ENCODE measurements at regions not wholly inside any gene's neighbourhood (a gene's known extent, or its start where the extent isn't known, plus 50 kb on each side); places are given as distances from the start of the nearest gene placed in this dataset.

DNA sequence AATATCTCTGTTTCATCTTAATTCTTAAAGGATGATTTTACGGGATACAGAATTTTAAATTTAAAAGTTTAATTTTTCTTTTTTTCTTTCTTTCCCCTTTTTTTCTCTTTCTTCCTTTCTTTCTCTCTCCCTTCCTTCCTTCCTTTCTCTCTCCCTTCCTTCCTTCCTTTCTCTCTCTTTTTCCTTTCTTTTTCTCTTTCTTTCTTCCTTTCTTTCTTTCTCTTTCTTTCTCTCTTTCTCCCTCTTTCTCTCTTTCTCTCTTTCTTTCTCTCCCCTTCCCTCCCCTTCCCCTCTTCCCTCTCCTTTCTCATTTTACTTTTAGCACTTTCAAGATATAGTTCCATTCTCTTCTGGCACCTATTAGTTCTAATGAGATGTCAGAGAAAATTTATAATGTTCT, 61.4 kb upstream of the ADRB2 start:
- no peak for DNase-seq
- Histone ChIP-seq H3K9ac (ENCODE audit: low read length) (no peak overlapping the region), H3K9me3 (ENCODE audit: low read length) (no peaks in the 10 kb centered on the region), H3K4me3 (ENCODE audit: low read length) (no peak overlapping the region), H3K79me2 (ENCODE audit: low read length) (no peaks in the 10 kb centered on the region), H3K36me3 (ENCODE audit: low read depth, low read length) (no peaks in the 10 kb centered on the region), H3K9me2 (replicated peaks; ENCODE audit: low read length) (0 out of 2 replicates have a peak, but pooled peaks cover 5% of the 10 kb centered on the region), H3K27me3 (ENCODE audit: low read length) (no peaks in the 10 kb centered on the region), H2AFZ (ENCODE audit: low read length) (no peak overlapping the region), H3K27ac (ENCODE audit: low read length) (no peak overlapping the region), H3K4me2 (ENCODE audit: low read length) (no peak overlapping the region), H4K20me1 (ENCODE audit: low read length) (no peaks in the 10 kb centered on the region), H3F3A (ENCODE audit: low read length, unreplicated experiment) (no peaks in the 10 kb centered on the region), H3K4me1 (ENCODE audit: insufficient read depth, low read length) (peaks cover 16% of the 10 kb centered on the region)
- ATAC-seq = no peak
- ChIA-PET CTCF (no interaction called here), POLR2A (ENCODE audit: unreplicated experiment) (no interaction called here)
- intact Hi-C loops (cut with micrococcal nuclease) = no loop called here
- no TSS peak for BruUV-seq (replicated peaks)
- TF ChIP-seq EZH2 (IDR thresholded peaks at IDR 0.05; ENCODE audit: low read length, unreplicated experiment) (no peak), EZH2phosphoT487 (IDR thresholded peaks at IDR 0.05; ENCODE audit: borderline replicate concordance, low read length) (no peak)
- TF ChIP-seq, protein P1, sequence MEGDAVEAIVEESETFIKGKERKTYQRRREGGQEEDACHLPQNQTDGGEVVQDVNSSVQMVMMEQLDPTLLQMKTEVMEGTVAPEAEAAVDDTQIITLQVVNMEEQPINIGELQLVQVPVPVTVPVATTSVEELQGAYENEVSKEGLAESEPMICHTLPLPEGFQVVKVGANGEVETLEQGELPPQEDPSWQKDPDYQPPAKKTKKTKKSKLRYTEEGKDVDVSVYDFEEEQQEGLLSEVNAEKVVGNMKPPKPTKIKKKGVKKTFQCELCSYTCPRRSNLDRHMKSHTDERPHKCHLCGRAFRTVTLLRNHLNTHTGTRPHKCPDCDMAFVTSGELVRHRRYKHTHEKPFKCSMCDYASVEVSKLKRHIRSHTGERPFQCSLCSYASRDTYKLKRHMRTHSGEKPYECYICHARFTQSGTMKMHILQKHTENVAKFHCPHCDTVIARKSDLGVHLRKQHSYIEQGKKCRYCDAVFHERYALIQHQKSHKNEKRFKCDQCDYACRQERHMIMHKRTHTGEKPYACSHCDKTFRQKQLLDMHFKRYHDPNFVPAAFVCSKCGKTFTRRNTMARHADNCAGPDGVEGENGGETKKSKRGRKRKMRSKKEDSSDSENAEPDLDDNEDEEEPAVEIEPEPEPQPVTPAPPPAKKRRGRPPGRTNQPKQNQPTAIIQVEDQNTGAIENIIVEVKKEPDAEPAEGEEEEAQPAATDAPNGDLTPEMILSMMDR (conservative IDR thresholded peaks at IDR 0.05; ENCODE audit: low read depth, low read length) = no peak

DNA sequence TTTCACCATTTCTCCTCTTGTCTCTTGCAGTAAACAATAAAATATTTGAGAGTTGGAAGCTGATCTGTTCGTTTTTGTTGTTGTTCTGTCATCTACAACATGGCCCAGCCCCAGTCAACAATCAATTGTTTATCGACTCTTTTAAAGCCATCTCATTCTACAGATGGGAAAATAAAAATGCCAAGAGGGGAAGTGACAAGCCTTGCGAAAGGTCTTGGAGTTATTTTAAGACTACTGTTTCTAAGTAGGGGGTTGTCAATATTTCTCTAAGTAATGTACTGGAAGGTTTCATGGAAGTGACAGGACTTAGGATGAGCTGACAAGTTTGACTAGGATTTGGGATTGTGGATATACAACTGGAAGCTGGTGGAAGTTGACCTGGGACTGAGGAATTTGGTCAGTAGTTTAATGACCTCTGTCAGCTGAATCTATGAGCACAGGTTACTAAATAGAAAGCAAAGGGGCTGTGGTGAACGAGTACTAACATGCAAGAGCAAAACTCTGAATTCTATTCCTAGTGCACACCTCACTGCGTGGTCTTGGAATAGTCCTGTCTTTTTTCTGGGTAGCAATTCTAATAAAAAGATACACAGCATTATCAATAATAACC, 57.5 kb upstream of the ADRB2 start:
- no peak for ATAC-seq
- CTCF ChIA-PET = no interaction called here
- DNase-seq = no peak

DNA sequence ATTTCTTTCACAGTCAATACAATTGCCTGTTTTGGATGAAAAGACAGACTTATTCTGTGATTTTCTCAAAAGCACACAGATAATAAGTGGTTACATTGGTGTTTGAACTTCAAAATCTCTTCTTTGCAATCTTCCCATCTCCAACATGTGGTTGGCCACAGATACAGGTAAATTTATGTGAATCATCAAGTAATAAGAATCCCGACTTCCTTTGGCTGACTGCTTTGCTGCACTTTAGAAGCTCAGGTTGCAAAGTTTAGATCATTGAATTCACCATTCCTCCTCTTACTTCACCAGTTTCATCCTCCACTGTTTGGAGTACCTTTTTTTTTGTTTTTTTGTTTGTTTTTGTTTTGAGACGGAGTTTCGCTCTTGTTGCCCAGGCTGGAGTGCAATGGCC, 56.5 kb upstream of the ADRB2 start:
- Histone ChIP-seq H3K4me3 (ENCODE audit: low read length) (no peak overlapping the region), H2AFZ (ENCODE audit: low read length) (no peak overlapping the region), H3K79me2 (ENCODE audit: low read length) (no peaks in the 10 kb centered on the region), H3K9me3 (ENCODE audit: low read length) (no peaks in the 10 kb centered on the region), H3K9me2 (replicated peaks; ENCODE audit: low read length) (0 out of 2 replicates have a peak, but pooled peaks cover 5% of the 10 kb centered on the region), H3K27me3 (ENCODE audit: low read length) (no peaks in the 10 kb centered on the region), H3K9ac (ENCODE audit: low read length) (no peak overlapping the region), H3K4me2 (ENCODE audit: low read length) (no peak overlapping the region; the same call in 1 of the 2 replicates), H3K4me1 (ENCODE audit: insufficient read depth, low read length) (peaks cover 20% of the 10 kb centered on the region), H3K27ac (ENCODE audit: low read length) (no peak overlapping the region), H4K20me1 (ENCODE audit: low read length) (no peaks in the 10 kb centered on the region), H3F3A (ENCODE audit: low read length, unreplicated experiment) (no peaks in the 10 kb centered on the region), H3K36me3 (ENCODE audit: low read depth, low read length) (no peaks in the 10 kb centered on the region)
- ATAC-seq (peak; percentile 55), DNase-seq (peak; percentile 74)
- TF ChIP-seq, protein P1 (conservative IDR thresholded peaks at IDR 0.05; ENCODE audit: low read depth, low read length) = no peak
- no peak for TF ChIP-seq EZH2 (IDR thresholded peaks at IDR 0.05; ENCODE audit: low read length, unreplicated experiment)
- TF ChIP-seq EZH2phosphoT487 (IDR thresholded peaks at IDR 0.05; ENCODE audit: borderline replicate concordance, low read length) = no peak
- intact Hi-C loops (cut with micrococcal nuclease) = no loop called here
- POLR2A ChIA-PET (ENCODE audit: unreplicated experiment) = interaction anchor here (0.7 kb wide), 1 partner anchor 9 kb away, joined by 8 read pairs; no protein-coding TSS in a partner anchor
- CTCF ChIA-PET = interaction anchor here (0.7 kb wide), 1 partner anchor 60 kb away, joined by 3 read pairs; no protein-coding TSS in a partner anchor
- BruUV-seq (replicated peaks) = no TSS peak

More for the DNA sequence above, 57.5 kb upstream of the ADRB2 start:
- Histone ChIP-seq H3K9me2 (replicated peaks; ENCODE audit: low read length) (0 out of 2 replicates have a peak, but pooled peaks cover 5% of the 10 kb centered on the region), H2AFZ (ENCODE audit: low read length) (no peak overlapping the region), H4K20me1 (ENCODE audit: low read length) (no peaks in the 10 kb centered on the region), H3K79me2 (ENCODE audit: low read length) (no peaks in the 10 kb centered on the region), H3K4me2 (ENCODE audit: low read length) (no peak overlapping the region), H3F3A (ENCODE audit: low read length, unreplicated experiment) (no peaks in the 10 kb centered on the region), H3K9ac (ENCODE audit: low read length) (no peak overlapping the region), H3K9me3 (ENCODE audit: low read length) (no peaks in the 10 kb centered on the region), H3K27me3 (ENCODE audit: low read length) (no peaks in the 10 kb centered on the region), H3K4me1 (ENCODE audit: insufficient read depth, low read length) (peaks cover 20% of the 10 kb centered on the region), H3K36me3 (ENCODE audit: low read depth, low read length) (no peaks in the 10 kb centered on the region), H3K27ac (ENCODE audit: low read length) (no peak overlapping the region), H3K4me3 (ENCODE audit: low read length) (no peak overlapping the region)
- TF ChIP-seq EZH2phosphoT487 (IDR thresholded peaks at IDR 0.05; ENCODE audit: borderline replicate concordance, low read length) (no peak), EZH2 (IDR thresholded peaks at IDR 0.05; ENCODE audit: low read length, unreplicated experiment) (no peak)
- TF ChIP-seq, protein P1 (conservative IDR thresholded peaks at IDR 0.05; ENCODE audit: low read depth, low read length) = no peak
- POLR2A ChIA-PET (ENCODE audit: unreplicated experiment) = no interaction called here
- intact Hi-C loops (cut with micrococcal nuclease) = no loop called here
- BruUV-seq (replicated peaks) = no TSS peak
